ENCODE measurements at regions not wholly inside any gene's neighbourhood (a gene's known extent, or its start where the extent isn't known, plus 50 kb on each side); places are given as distances from the start of the nearest gene placed in this dataset.

- no peak for TF ChIP-seq CTCF (conservative IDR thresholded peaks at IDR 0.05; ENCODE audit: low read depth, low read length)
- no peak for TF ChIP-seq EZH2 (IDR thresholded peaks at IDR 0.05; ENCODE audit: borderline replicate concordance, low read depth, low read length, poor library complexity, severe bottlenecking)
- no peak for DNase-seq (ENCODE audit: low spot score)
- Histone ChIP-seq H3K27ac (ENCODE audit: low read depth, low read length, poor library complexity, severe bottlenecking) (no peak overlapping the region), H3K4me1 (ENCODE audit: insufficient read depth, low read length, poor library complexity, severe bottlenecking) (no peaks in the 10 kb centered on the region), H3K36me3 (ENCODE audit: insufficient read depth, low read length, poor library complexity, severe bottlenecking) (no peaks in the 10 kb centered on the region), H3K9me3 (ENCODE audit: low read depth, low read length, poor library complexity, severe bottlenecking) (no peaks in the 10 kb centered on the region), H3K4me3 (ENCODE audit: low read depth, low read length, poor library complexity, severe bottlenecking) (no peak overlapping the region), H3K27me3 (replicated peaks; ENCODE audit: insufficient read depth, low read depth, low read length, poor library complexity) (no peaks in the 10 kb centered on the region)
- POLR2A ChIA-PET (ENCODE audit: low non-redundant PET) = no interaction called here
- no TSS peak for BruUV-seq (replicated peaks)
- CTCF ChIA-PET = no interaction called here
- intact Hi-C loops (cut with micrococcal nuclease; ENCODE audit: unreplicated experiment) = no loop called here
Measured at GRCh38 chr10:85188770-85189484, 860.5 kb downstream of the CCSER2 start.

- intact Hi-C loops (cut with micrococcal nuclease; ENCODE audit: unreplicated experiment) = no loop called here
- H3K4me3 ChIP-seq (ENCODE audit: low read depth, low read length, poor library complexity, severe bottlenecking) = no peak overlapping the region
- no peaks in the 10 kb centered on the region for H3K36me3 ChIP-seq (ENCODE audit: insufficient read depth, low read length, poor library complexity, severe bottlenecking)
- DNase-seq (ENCODE audit: low spot score) = no peak
- no TSS peak for BruUV-seq (replicated peaks)
- H3K27me3 ChIP-seq (replicated peaks; ENCODE audit: insufficient read depth, low read depth, low read length, poor library complexity) = no peaks in the 10 kb centered on the region
- H3K9me3 ChIP-seq (ENCODE audit: low read depth, low read length, poor library complexity, severe bottlenecking) = no peaks in the 10 kb centered on the region
- H3K27ac ChIP-seq (ENCODE audit: low read depth, low read length, poor library complexity, severe bottlenecking) = no peak overlapping the region
- ChIA-PET POLR2A (ENCODE audit: low non-redundant PET) (no interaction called here), CTCF (no interaction called here)
- no peak for TF ChIP-seq CTCF (conservative IDR thresholded peaks at IDR 0.05; ENCODE audit: low read depth, low read length)
- TF ChIP-seq EZH2 (IDR thresholded peaks at IDR 0.05; ENCODE audit: borderline replicate concordance, low read depth, low read length, poor library complexity, severe bottlenecking) = no peak
- no peaks in the 10 kb centered on the region for H3K4me1 ChIP-seq (ENCODE audit: insufficient read depth, low read length, poor library complexity, severe bottlenecking)
Measured at GRCh38 chr10:85193796-85194195, 865.4 kb downstream of the CCSER2 start.

- CTCF ChIA-PET = no interaction called here
- DNase-seq (ENCODE audit: low spot score) = no peak
- H3K4me1 ChIP-seq (ENCODE audit: insufficient read depth, low read length, poor library complexity, severe bottlenecking) = no peaks in the 10 kb centered on the region
Measured at GRCh38 chr10:85194706-85195105, 866.3 kb downstream of the CCSER2 start.

More at GRCh38 chr10:85194706-85195105, 866.3 kb downstream of the CCSER2 start:
- Histone ChIP-seq H3K4me3 (ENCODE audit: low read depth, low read length, poor library complexity, severe bottlenecking) (no peak overlapping the region), H3K9me3 (ENCODE audit: low read depth, low read length, poor library complexity, severe bottlenecking) (no peaks in the 10 kb centered on the region), H3K27ac (ENCODE audit: low read depth, low read length, poor library complexity, severe bottlenecking) (no peak overlapping the region), H3K27me3 (replicated peaks; ENCODE audit: insufficient read depth, low read depth, low read length, poor library complexity) (no peaks in the 10 kb centered on the region), H3K36me3 (ENCODE audit: insufficient read depth, low read length, poor library complexity, severe bottlenecking) (no peaks in the 10 kb centered on the region)
- no TSS peak for BruUV-seq (replicated peaks)
- TF ChIP-seq EZH2 (IDR thresholded peaks at IDR 0.05; ENCODE audit: borderline replicate concordance, low read depth, low read length, poor library complexity, severe bottlenecking) = no peak
- TF ChIP-seq CTCF (conservative IDR thresholded peaks at IDR 0.05; ENCODE audit: low read depth, low read length) = no peak
- POLR2A ChIA-PET (ENCODE audit: low non-redundant PET) = no interaction called here
- intact Hi-C loops (cut with micrococcal nuclease; ENCODE audit: unreplicated experiment) = no loop called here
